Mucosa of descending colon (tissue), 3 donors: ENCODE measurements at regions not wholly inside any gene's neighbourhood (a gene's known extent, or its start where the extent isn't known, plus 50 kb on each side); places are given as distances from the start of the nearest gene placed in this dataset.
A peak's percentile ranks its signal among the peaks of the same experiment; 100 is the strongest.

Experiments used
- ATAC-seq: fragments of 200-7000 bp; cut with Tn5 transposase; one replicate; pipeline ENCODE4 v1.9.1; 2020; ENCODE audit warnings: mild to moderate bottlenecking, moderate library complexity
- DNase-seq, 3 donors: peaks; one replicate each; pipeline ENCODE4 v3.0.0-alpha.2; 2020
- H3K36me3 ChIP-seq: fragments of 200-600 bp; one replicate; pipeline ENCODE4 v1.8.0; 2021; ENCODE audit warnings: low read depth, mild to moderate bottlenecking
- H3K4me1 ChIP-seq: fragments of 200-600 bp; one replicate; pipeline ENCODE4 v1.8.0; 2021; ENCODE audit warnings: low read depth, mild to moderate bottlenecking
- H3K4me3 ChIP-seq: fragments of 200-600 bp; one replicate; pipeline ENCODE4 v1.8.0; 2021; ENCODE audit warnings: mild to moderate bottlenecking
- H3K9me3 ChIP-seq: fragments of 200-600 bp; one replicate; pipeline ENCODE4 v1.8.0; 2021; ENCODE audit warnings: mild to moderate bottlenecking
- intact Hi-C, 2 donors: fragments of 100-400 bp; cut with DNase I in 1 of 2; cut with micrococcal nuclease in 1 of 2; formaldehyde crosslinking; loops; one replicate each; pipeline versions ENCODE4 v1.11.0 to v1.11.1; 2022; cut with DNase I, micrococcal nuclease
- TF ChIP-seq, protein P1 (sequence below): fragments of 200-600 bp; IDR thresholded peaks from one replicate; pipeline ENCODE4 v1.8.0; 2022; ENCODE audit warnings: antibody characterized with exemption, mild to moderate bottlenecking
- donor health status: DM: no; HTN: no; CAD: no; lungs with moderate emphysema.
- donor health status: DM: no; HTN: no; CAD: no.
- donor health status: DM: no; HTN: yes; CAD: no.

- DNase-seq, result no peak
Measured at GRCh38 chr3:182259579-182259978, 533.7 kb upstream of the ATP11B start.

GRCh38 chr3:182261041-182261440, 532.3 kb upstream of the ATP11B start:
- DNase-seq (no peak), ATAC-seq (no peak)
- Histone ChIP-seq H3K4me1 (no peaks in the 10 kb centered on the region), H3K36me3 (no peaks in the 10 kb centered on the region), H3K9me3 (no peaks in the 10 kb centered on the region), H3K4me3 (no peak overlapping the region)
- TF ChIP-seq, protein P1, sequence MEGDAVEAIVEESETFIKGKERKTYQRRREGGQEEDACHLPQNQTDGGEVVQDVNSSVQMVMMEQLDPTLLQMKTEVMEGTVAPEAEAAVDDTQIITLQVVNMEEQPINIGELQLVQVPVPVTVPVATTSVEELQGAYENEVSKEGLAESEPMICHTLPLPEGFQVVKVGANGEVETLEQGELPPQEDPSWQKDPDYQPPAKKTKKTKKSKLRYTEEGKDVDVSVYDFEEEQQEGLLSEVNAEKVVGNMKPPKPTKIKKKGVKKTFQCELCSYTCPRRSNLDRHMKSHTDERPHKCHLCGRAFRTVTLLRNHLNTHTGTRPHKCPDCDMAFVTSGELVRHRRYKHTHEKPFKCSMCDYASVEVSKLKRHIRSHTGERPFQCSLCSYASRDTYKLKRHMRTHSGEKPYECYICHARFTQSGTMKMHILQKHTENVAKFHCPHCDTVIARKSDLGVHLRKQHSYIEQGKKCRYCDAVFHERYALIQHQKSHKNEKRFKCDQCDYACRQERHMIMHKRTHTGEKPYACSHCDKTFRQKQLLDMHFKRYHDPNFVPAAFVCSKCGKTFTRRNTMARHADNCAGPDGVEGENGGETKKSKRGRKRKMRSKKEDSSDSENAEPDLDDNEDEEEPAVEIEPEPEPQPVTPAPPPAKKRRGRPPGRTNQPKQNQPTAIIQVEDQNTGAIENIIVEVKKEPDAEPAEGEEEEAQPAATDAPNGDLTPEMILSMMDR, result no peak
- intact Hi-C loops, result loop anchor here in 1 of 2 donors (10.0 kb wide), 1 partner anchor 546 kb away; the partner anchor contains the start of gene SOX2

More at GRCh38 chr3:182259579-182259978, 533.7 kb upstream of the ATP11B start:
- intact Hi-C loops, result loop anchor here in 1 of 2 donors (10.0 kb wide), 1 partner anchor 545 kb away; the partner anchor contains the start of gene SOX2
- ATAC-seq, result peak; percentile 34
- TF ChIP-seq, protein P1, result no peak
- H3K9me3 ChIP-seq, result no peaks in the 10 kb centered on the region
- H3K36me3 ChIP-seq, result no peaks in the 10 kb centered on the region
- no peak overlapping the region for H3K4me3 ChIP-seq
- H3K4me1 ChIP-seq, result no peaks in the 10 kb centered on the region

GRCh38 chr3:182268711-182269110, 524.6 kb upstream of the ATP11B start:
- H3K36me3 ChIP-seq, result no peaks in the 10 kb centered on the region
- no peak for ATAC-seq
- H3K4me1 ChIP-seq, result no peaks in the 10 kb centered on the region
- no peaks in the 10 kb centered on the region for H3K9me3 ChIP-seq
- TF ChIP-seq, protein P1, result no peak
- intact Hi-C loops, result loop anchor here in 1 of 2 donors (10.0 kb wide), 1 partner anchor 554 kb away; the partner anchor contains the start of gene SOX2
- no peak overlapping the region for H3K4me3 ChIP-seq
- no peak for DNase-seq

DNA sequence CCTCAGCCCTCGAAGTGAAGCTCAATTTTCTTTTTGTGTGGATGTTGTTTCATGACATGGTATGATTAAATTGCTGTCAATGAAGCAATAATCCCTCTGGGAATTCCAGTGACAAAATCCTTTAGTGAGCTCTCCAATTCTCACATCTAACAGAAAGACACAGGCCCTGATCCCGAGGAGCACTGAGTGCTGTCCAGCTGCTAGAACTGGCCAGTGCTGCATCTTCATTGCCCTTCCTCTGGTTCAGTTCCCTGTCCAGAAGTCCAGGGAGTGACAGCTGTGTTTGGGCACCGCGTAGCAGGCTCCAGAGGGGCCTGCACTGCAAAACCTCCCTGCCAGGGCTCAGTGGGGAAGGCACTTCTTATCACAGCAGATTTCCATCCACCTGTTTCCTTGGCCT, 516.8 kb upstream of the ATP11B start:
- no peaks in the 10 kb centered on the region for H3K4me1 ChIP-seq
- no peak for DNase-seq
- TF ChIP-seq, protein P1, result no peak
- no peaks in the 10 kb centered on the region for H3K36me3 ChIP-seq
- no peaks in the 10 kb centered on the region for H3K9me3 ChIP-seq
- no peak overlapping the region for H3K4me3 ChIP-seq
- intact Hi-C loops, result no loop called here
- ATAC-seq, result no peak

- Histone ChIP-seq H3K4me3 (no peak overlapping the region), H3K9me3 (no peaks in the 10 kb centered on the region), H3K36me3 (no peaks in the 10 kb centered on the region), H3K4me1 (no peaks in the 10 kb centered on the region)
- TF ChIP-seq, protein P1, result no peak
- ATAC-seq (peak; percentile 90), DNase-seq (peak in 2 of 3 donors; percentile 3 to 43)
- intact Hi-C loops, result no loop called here
Measured at GRCh38 chr3:182284793-182285192, 508.5 kb upstream of the ATP11B start.

DNA sequence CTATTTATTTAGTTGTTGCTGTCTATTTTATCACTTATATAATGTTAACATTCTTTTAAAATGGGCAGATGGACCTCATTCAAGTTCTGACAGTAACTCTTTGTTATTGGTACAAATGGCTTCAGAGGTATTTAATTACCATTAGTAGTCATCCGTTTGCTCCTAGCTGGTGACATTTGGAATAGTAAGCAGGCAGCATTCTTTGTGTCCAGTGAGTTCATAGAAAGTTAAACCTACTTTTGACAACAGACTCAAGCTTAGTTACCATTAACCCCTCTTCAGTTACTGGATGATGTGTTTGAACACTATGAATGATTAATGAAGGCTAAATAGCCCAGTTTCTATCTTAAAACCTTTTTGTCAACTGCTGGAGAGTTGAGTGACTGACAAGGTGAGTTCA, 500.7 kb upstream of the ATP11B start:
- no peak for DNase-seq
- H3K9me3 ChIP-seq, result no peaks in the 10 kb centered on the region
- no peaks in the 10 kb centered on the region for H3K4me1 ChIP-seq
- TF ChIP-seq, protein P1, result no peak
- no peak overlapping the region for H3K4me3 ChIP-seq
- no peaks in the 10 kb centered on the region for H3K36me3 ChIP-seq
- intact Hi-C loops, result no loop called here
- no peak for ATAC-seq
